GM23338 (cell line): ENCODE measurements at regions not wholly inside any gene's neighbourhood (a gene's known extent, or its start where the extent isn't known, plus 50 kb on each side); places are given as distances from the start of the nearest gene placed in this dataset.

ENCODE experiments used
- ATAC-seq: fragments of 200-7000 bp; cut with Tn5 transposase; 3 replicates; pipeline ENCODE4 v1.9.1; 2020
- DNase-seq: peaks from one replicate; pipeline ENCODE4 v3.0.0-alpha.2; 2015; ENCODE audit warnings: low spot score
- H2AFZ ChIP-seq: fragments of 200-600 bp; sonication (generic); 2 replicates; pipeline ENCODE4 v1.8.0; 2016; ENCODE audit warnings: antibody characterized with exemption, mild to moderate bottlenecking, moderate library complexity
- H3F3A ChIP-seq: fragments of 200-600 bp; sonication (generic); replicated peaks from 2 replicates; pipeline ENCODE4 v1.8.0; 2017; ENCODE audit warnings: antibody characterized with exemption, mixed run types, low read depth
- H3K27ac ChIP-seq: fragments of 200-600 bp; sonication (generic); 2 replicates; pipeline ENCODE4 v1.6.1; 2016; ENCODE audit warnings: low read depth
- H3K27me3 ChIP-seq: fragments of 200-600 bp; sonication (generic); 2 replicates; pipeline ENCODE4 v1.8.0; 2016; ENCODE audit warnings: mild to moderate bottlenecking, mixed run types, moderate library complexity; ENCODE audit not compliant: insufficient read depth
- H3K36me3 ChIP-seq: fragments of 200-600 bp; sonication (generic); 2 replicates; pipeline ENCODE4 v1.8.0; 2016; ENCODE audit warnings: mild to moderate bottlenecking; ENCODE audit not compliant: insufficient read depth
- H3K4me1 ChIP-seq: fragments of 200-600 bp; sonication (generic); 2 replicates; pipeline ENCODE4 v1.8.0; 2016; ENCODE audit warnings: mild to moderate bottlenecking, moderate library complexity; ENCODE audit not compliant: insufficient read depth
- H3K4me2 ChIP-seq: fragments of 200-600 bp; sonication (generic); 2 replicates; pipeline ENCODE4 v1.7.1; 2017; ENCODE audit warnings: mixed run types
- H3K4me3 ChIP-seq: fragments of 200-600 bp; sonication (generic); 2 replicates; pipeline ENCODE4 v1.6.1; 2016; ENCODE audit warnings: mixed run types
- H3K79me2 ChIP-seq: fragments of 200-600 bp; sonication (generic); replicated peaks from 2 replicates; pipeline ENCODE4 v1.8.0; 2017; ENCODE audit warnings: mild to moderate bottlenecking; ENCODE audit not compliant: insufficient read depth
- H3K9me2 ChIP-seq: fragments of 200-600 bp; sonication (generic); 2 replicates; pipeline ENCODE4 v1.8.0; 2017; ENCODE audit not compliant: insufficient read depth
- H4K20me1 ChIP-seq: fragments of 200-600 bp; sonication (generic); replicated peaks from 2 replicates; pipeline ENCODE4 v1.8.0; 2017; ENCODE audit warnings: mild to moderate bottlenecking; ENCODE audit not compliant: insufficient read depth
- H3K27ac Mint-ChIP-seq: 2 replicates; pipeline ENCODE4 v1.8.0; 2020; ENCODE audit warnings: inconsistent platforms, mild to moderate bottlenecking, moderate library complexity, mixed read lengths
- H3K27me3 Mint-ChIP-seq: 3 replicates; pipeline ENCODE4 v1.8.0; 2022; ENCODE audit warnings: low read depth, mild to moderate bottlenecking, moderate library complexity, mixed read lengths, inconsistent platforms; ENCODE audit not compliant: insufficient read depth, poor library complexity
- H3K36me3 Mint-ChIP-seq: 3 replicates; pipeline ENCODE4 v1.8.0; 2021; ENCODE audit warnings: low read depth, mild to moderate bottlenecking, inconsistent platforms, moderate library complexity, mixed read lengths
- H3K4me1 Mint-ChIP-seq: 3 replicates; pipeline ENCODE4 v1.8.0; 2020; ENCODE audit warnings: mild to moderate bottlenecking, inconsistent platforms, mixed read lengths
- H3K4me3 Mint-ChIP-seq: 3 replicates; pipeline ENCODE4 v1.8.0; 2021; ENCODE audit warnings: moderate library complexity, mild to moderate bottlenecking, inconsistent platforms, mixed read lengths
- H3K9me3 Mint-ChIP-seq: 3 replicates; pipeline ENCODE4 v1.8.0; 2020; ENCODE audit warnings: moderate library complexity, mild to moderate bottlenecking, inconsistent platforms, mixed read lengths
- TF ChIP-seq, protein P1 (sequence below): fragments of 250-450 bp; sonication (Bioruptor Pico); IDR thresholded peaks from 2 replicates; pipeline ENCODE4 v1.5.0; 2020; ENCODE audit warnings: mild to moderate bottlenecking, moderate library complexity
- TF ChIP-seq, protein P2 (sequence below), 2 experiments: fragments of 200-600 bp in 1 of 2; sonication (generic) in 1 of 2; conservative IDR thresholded peaks; 2 replicates each; pipeline versions ENCODE4 v1.5.1 to v1.6.1; 2016 to 2017; ENCODE audit warnings: antibody characterized with exemption in 2 of 2, low read depth in 2 of 2, mild to moderate bottlenecking in 2 of 2, moderate library complexity in 1 of 2
- TF ChIP-seq, protein P3 (sequence below): IDR thresholded peaks from 2 replicates; pipeline ENCODE4 v1.6.1; 2016; ENCODE audit warnings: antibody characterized with exemption

DNA sequence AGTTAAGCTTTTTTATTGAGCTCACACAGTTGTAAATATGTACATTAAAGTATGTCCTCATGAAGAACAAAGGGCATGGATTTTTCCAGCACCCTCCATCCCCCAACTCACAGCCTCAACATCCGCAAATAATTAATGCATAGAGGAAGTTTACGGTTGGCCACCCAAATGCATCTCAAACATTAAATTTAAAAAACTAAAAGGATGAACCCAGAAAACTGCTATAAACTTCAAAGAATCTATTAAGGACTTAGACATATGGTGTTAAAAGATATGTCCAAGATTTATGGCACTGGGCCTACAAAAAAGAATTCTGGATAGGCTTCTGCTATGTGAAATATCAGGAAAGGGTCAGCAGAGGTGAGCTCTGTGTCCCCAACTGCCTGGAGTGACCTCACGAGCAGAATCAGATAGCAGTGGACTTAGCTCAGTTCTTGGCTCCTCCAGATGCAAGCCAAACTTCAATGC, 54.0 kb upstream of the TNC start (continued):
- TF ChIP-seq, protein P1, sequence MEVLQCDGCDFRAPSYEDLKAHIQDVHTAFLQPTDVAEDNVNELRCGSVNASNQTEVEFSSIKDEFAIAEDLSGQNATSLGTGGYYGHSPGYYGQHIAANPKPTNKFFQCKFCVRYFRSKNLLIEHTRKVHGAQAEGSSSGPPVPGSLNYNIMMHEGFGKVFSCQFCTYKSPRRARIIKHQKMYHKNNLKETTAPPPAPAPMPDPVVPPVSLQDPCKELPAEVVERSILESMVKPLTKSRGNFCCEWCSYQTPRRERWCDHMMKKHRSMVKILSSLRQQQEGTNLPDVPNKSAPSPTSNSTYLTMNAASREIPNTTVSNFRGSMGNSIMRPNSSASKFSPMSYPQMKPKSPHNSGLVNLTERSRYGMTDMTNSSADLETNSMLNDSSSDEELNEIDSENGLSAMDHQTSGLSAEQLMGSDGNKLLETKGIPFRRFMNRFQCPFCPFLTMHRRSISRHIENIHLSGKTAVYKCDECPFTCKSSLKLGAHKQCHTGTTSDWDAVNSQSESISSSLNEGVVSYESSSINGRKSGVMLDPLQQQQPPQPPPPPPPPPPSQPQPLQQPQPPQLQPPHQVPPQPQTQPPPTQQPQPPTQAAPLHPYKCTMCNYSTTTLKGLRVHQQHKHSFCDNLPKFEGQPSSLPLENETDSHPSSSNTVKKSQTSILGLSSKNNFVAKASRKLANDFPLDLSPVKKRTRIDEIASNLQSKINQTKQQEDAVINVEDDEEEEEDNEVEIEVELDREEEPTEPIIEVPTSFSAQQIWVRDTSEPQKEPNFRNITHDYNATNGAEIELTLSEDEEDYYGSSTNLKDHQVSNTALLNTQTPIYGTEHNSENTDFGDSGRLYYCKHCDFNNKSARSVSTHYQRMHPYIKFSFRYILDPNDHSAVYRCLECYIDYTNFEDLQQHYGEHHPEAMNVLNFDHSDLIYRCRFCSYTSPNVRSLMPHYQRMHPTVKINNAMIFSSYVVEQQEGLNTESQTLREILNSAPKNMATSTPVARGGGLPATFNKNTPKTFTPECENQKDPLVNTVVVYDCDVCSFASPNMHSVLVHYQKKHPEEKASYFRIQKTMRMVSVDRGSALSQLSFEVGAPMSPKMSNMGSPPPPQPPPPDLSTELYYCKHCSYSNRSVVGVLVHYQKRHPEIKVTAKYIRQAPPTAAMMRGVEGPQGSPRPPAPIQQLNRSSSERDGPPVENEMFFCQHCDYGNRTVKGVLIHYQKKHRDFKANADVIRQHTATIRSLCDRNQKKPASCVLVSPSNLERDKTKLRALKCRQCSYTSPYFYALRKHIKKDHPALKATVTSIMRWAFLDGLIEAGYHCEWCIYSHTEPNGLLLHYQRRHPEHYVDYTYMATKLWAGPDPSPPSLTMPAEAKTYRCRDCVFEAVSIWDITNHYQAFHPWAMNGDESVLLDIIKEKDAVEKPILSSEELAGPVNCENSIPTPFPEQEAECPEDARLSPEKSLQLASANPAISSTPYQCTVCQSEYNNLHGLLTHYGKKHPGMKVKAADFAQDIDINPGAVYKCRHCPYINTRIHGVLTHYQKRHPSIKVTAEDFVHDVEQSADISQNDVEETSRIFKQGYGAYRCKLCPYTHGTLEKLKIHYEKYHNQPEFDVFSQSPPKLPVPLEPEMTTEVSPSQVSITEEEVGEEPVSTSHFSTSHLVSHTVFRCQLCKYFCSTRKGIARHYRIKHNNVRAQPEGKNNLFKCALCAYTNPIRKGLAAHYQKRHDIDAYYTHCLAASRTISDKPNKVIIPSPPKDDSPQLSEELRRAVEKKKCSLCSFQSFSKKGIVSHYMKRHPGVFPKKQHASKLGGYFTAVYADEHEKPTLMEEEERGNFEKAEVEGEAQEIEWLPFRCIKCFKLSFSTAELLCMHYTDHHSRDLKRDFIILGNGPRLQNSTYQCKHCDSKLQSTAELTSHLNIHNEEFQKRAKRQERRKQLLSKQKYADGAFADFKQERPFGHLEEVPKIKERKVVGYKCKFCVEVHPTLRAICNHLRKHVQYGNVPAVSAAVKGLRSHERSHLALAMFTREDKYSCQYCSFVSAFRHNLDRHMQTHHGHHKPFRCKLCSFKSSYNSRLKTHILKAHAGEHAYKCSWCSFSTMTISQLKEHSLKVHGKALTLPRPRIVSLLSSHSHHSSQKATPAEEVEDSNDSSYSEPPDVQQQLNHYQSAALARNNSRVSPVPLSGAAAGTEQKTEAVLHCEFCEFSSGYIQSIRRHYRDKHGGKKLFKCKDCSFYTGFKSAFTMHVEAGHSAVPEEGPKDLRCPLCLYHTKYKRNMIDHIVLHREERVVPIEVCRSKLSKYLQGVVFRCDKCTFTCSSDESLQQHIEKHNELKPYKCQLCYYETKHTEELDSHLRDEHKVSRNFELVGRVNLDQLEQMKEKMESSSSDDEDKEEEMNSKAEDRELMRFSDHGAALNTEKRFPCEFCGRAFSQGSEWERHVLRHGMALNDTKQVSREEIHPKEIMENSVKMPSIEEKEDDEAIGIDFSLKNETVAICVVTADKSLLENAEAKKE: no peak

DNA sequence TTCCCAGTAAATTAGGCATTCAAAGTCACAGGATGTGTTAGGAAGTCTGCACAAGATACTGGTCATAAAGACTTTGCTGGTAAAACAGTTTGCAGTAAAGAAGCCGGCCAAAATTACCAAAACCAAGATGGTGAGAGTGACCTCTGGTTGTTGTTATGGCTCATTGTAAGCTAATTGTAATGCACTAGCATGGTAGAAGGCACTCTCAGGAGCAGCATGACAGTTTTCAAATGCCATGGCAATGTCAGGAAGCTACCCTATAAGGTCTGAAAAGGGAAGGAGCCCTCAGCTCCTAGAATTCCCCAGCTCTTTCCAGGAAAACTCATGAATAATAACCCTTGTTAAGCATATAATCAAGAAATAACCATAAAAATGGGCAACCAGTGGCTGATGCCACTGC, 64.3 kb upstream of the TNC start:
- H3K36me3 ChIP-seq: no peaks in the 10 kb centered on the region
- Mint-ChIP-seq H3K36me3 (no peaks in the 10 kb centered on the region), H3K4me3 (no peak overlapping the region), H3K27ac (peak overlapping the region; percentile 77; the same call in 1 of the 2 replicates), H3K27me3 (no peaks in the 10 kb centered on the region), H3K4me1 (peaks cover 18% of the 10 kb centered on the region), H3K9me3 (no peaks in the 10 kb centered on the region)
- DNase-seq (peak; percentile 33), ATAC-seq (peak; percentile 69)
- H4K20me1 ChIP-seq: no peaks in the 10 kb centered on the region
- H3K9me2 ChIP-seq: no peaks in the 10 kb centered on the region
- H3K4me2 ChIP-seq: no peak overlapping the region
- peak overlapping the region; percentile 7; the same call in 1 of the 2 replicates for H3K27ac ChIP-seq
- no peaks in the 10 kb centered on the region for H3K79me2 ChIP-seq
- H3K4me3 ChIP-seq: no peak overlapping the region
- TF ChIP-seq, protein P1: no peak
- TF ChIP-seq, protein P2, sequence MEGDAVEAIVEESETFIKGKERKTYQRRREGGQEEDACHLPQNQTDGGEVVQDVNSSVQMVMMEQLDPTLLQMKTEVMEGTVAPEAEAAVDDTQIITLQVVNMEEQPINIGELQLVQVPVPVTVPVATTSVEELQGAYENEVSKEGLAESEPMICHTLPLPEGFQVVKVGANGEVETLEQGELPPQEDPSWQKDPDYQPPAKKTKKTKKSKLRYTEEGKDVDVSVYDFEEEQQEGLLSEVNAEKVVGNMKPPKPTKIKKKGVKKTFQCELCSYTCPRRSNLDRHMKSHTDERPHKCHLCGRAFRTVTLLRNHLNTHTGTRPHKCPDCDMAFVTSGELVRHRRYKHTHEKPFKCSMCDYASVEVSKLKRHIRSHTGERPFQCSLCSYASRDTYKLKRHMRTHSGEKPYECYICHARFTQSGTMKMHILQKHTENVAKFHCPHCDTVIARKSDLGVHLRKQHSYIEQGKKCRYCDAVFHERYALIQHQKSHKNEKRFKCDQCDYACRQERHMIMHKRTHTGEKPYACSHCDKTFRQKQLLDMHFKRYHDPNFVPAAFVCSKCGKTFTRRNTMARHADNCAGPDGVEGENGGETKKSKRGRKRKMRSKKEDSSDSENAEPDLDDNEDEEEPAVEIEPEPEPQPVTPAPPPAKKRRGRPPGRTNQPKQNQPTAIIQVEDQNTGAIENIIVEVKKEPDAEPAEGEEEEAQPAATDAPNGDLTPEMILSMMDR (conservative IDR thresholded peaks at IDR 0.05; ENCODE audit: low read depth in 2 of 2): peak in 1 of 2 experiments; percentile 23; a peak in 1 of 4 replicates
- TF ChIP-seq, protein P3, sequence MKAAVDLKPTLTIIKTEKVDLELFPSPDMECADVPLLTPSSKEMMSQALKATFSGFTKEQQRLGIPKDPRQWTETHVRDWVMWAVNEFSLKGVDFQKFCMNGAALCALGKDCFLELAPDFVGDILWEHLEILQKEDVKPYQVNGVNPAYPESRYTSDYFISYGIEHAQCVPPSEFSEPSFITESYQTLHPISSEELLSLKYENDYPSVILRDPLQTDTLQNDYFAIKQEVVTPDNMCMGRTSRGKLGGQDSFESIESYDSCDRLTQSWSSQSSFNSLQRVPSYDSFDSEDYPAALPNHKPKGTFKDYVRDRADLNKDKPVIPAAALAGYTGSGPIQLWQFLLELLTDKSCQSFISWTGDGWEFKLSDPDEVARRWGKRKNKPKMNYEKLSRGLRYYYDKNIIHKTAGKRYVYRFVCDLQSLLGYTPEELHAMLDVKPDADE: no peak
- H3F3A ChIP-seq: no peaks in the 10 kb centered on the region
- H3K4me1 ChIP-seq: peaks cover 35% of the 10 kb centered on the region
- H3K27me3 ChIP-seq: no peaks in the 10 kb centered on the region
- no peak overlapping the region; the same call in 1 of the 2 replicates for H2AFZ ChIP-seq
